Endothelial cell (in vitro differentiated cells): ENCODE measurements at regions not wholly inside any gene's neighbourhood (a gene's known extent, or its start where the extent isn't known, plus 50 kb on each side); places are given as distances from the start of the nearest gene placed in this dataset.

Source experiments
- DNase-seq: peaks from one replicate; pipeline ENCODE4 v3.0.0; 2021; ENCODE audit warnings: low spot score
- H3K27ac Mint-ChIP-seq: one replicate; pipeline ENCODE4 v1.8.0; 2021; ENCODE audit warnings: mixed read lengths, inconsistent platforms; ENCODE audit not compliant: unreplicated experiment
- H3K27me3 Mint-ChIP-seq: one replicate; pipeline ENCODE4 v1.8.0; 2021; ENCODE audit warnings: mild to moderate bottlenecking, moderate library complexity, mixed read lengths, inconsistent platforms; ENCODE audit not compliant: unreplicated experiment
- H3K36me3 Mint-ChIP-seq: one replicate; pipeline ENCODE4 v1.8.0; 2021; ENCODE audit warnings: mild to moderate bottlenecking, low read depth, mixed read lengths, inconsistent platforms; ENCODE audit not compliant: unreplicated experiment
- H3K4me1 Mint-ChIP-seq: one replicate; pipeline ENCODE4 v1.8.0; 2021; ENCODE audit warnings: mild to moderate bottlenecking, mixed read lengths, inconsistent platforms; ENCODE audit not compliant: unreplicated experiment
- H3K4me3 Mint-ChIP-seq: one replicate; pipeline ENCODE4 v1.8.0; 2021; ENCODE audit warnings: mild to moderate bottlenecking, mixed read lengths, inconsistent platforms; ENCODE audit not compliant: unreplicated experiment
- H3K9me3 Mint-ChIP-seq: one replicate; pipeline ENCODE4 v1.8.0; 2021; ENCODE audit warnings: mixed read lengths, inconsistent platforms; ENCODE audit not compliant: unreplicated experiment
- CTCF ChIP-seq: fragments of 200-600 bp; sonication (generic); IDR thresholded peaks from one replicate; pipeline ENCODE4 v1.5.0; 2021; ENCODE audit warnings: antibody characterized with exemption; ENCODE audit not compliant: unreplicated experiment

- no peak overlapping the region for H3K27ac Mint-ChIP-seq
Observed at GRCh38 chr18:22681908-22682307, 251.2 kb upstream of the RBBP8 start.

GRCh38 chr18:22682720-22683119 lies 250.4 kb upstream of the RBBP8 start:
- Mint-ChIP-seq H3K27ac (no peak overlapping the region), H3K27me3 (no peaks in the 10 kb centered on the region), H3K4me1 (no peaks in the 10 kb centered on the region), H3K4me3 (no peak overlapping the region), H3K36me3 (peaks cover 4% of the 10 kb centered on the region), H3K9me3 (peaks cover 5% of the 10 kb centered on the region)
- TF ChIP-seq CTCF: no peak
- DNase-seq: no peak

More at GRCh38 chr18:22681908-22682307, 251.2 kb upstream of the RBBP8 start:
- H3K4me3 Mint-ChIP-seq: no peak overlapping the region
- DNase-seq: no peak
- H3K27me3 Mint-ChIP-seq: no peaks in the 10 kb centered on the region
- TF ChIP-seq CTCF: no peak
- no peaks in the 10 kb centered on the region for H3K4me1 Mint-ChIP-seq
- H3K36me3 Mint-ChIP-seq: peaks cover under 1% of the 10 kb centered on the region
- peaks cover 1% of the 10 kb centered on the region for H3K9me3 Mint-ChIP-seq

GRCh38 chr18:22683196-22683676 lies 249.9 kb upstream of the RBBP8 start:
- Mint-ChIP-seq H3K36me3 (peaks cover 4% of the 10 kb centered on the region), H3K27me3 (no peaks in the 10 kb centered on the region), H3K9me3 (peaks cover 5% of the 10 kb centered on the region), H3K27ac (no peak overlapping the region), H3K4me3 (no peak overlapping the region), H3K4me1 (no peaks in the 10 kb centered on the region)
- DNase-seq: no peak
- TF ChIP-seq CTCF: no peak

GRCh38 chr18:22683786-22684185 lies 249.3 kb upstream of the RBBP8 start:
- no peak for TF ChIP-seq CTCF
- Mint-ChIP-seq H3K9me3 (peaks cover 5% of the 10 kb centered on the region), H3K27me3 (no peaks in the 10 kb centered on the region), H3K27ac (no peak overlapping the region), H3K4me3 (no peak overlapping the region), H3K36me3 (peaks cover 4% of the 10 kb centered on the region), H3K4me1 (no peaks in the 10 kb centered on the region)
- no peak for DNase-seq

- H3K4me3 Mint-ChIP-seq: no peak overlapping the region
- H3K27ac Mint-ChIP-seq: no peak overlapping the region
- no peak for TF ChIP-seq CTCF
Observed at GRCh38 chr18:22684268-22684667, 248.9 kb upstream of the RBBP8 start.

More at GRCh38 chr18:22684268-22684667, 248.9 kb upstream of the RBBP8 start:
- peaks cover 4% of the 10 kb centered on the region for H3K36me3 Mint-ChIP-seq
- H3K9me3 Mint-ChIP-seq: peaks cover 5% of the 10 kb centered on the region
- no peaks in the 10 kb centered on the region for H3K27me3 Mint-ChIP-seq
- H3K4me1 Mint-ChIP-seq: no peaks in the 10 kb centered on the region
- no peak for DNase-seq
